Uterus (tissue), 2 donors: ENCODE measurements at regions not wholly inside any gene's neighbourhood (a gene's known extent, or its start where the extent isn't known, plus 50 kb on each side); places are given as distances from the start of the nearest gene placed in this dataset.

Experiments
- POLR2A ChIP-seq, 2 donors: fragments of 450-650 bp; IDR thresholded peaks; one replicate each; pipeline ENCODE4 v1.6.1; 2016; ENCODE audit warnings: antibody characterized with exemption in 2 of 2, mild to moderate bottlenecking in 1 of 2, moderate library complexity in 1 of 2
- TF ChIP-seq, protein P1 (sequence below), 4 experiments: fragments of 200-600 bp in 2 of 4; fragments of 450-650 bp in 2 of 4; sonication (generic) in 2 of 4; IDR thresholded peaks; one replicate each; pipeline ENCODE4 v1.5.1; 2016 to 2019; ENCODE audit warnings: antibody characterized with exemption in 4 of 4, mild to moderate bottlenecking in 2 of 4, moderate library complexity in 1 of 4

DNA sequence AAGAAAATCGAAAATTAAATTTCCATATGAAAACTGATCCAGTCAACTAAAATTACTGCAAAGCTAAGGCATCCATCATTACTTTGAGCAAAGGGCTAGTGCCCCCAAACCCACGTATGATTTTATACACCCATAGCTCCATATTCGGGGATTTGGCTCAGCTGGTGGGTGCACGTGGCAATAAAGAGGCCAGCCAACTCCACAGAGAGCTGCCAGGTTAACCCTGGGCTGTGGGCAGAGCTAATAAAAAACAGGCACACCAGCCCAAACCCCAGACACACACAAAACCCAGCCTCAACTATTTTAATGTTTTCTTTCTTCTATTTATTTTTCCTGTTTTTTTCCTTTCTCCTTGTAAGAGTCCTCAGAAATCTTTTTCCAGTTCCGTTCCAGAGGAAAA lies 151.3 kb upstream of the SOX11 start:
- TF ChIP-seq, protein P1, sequence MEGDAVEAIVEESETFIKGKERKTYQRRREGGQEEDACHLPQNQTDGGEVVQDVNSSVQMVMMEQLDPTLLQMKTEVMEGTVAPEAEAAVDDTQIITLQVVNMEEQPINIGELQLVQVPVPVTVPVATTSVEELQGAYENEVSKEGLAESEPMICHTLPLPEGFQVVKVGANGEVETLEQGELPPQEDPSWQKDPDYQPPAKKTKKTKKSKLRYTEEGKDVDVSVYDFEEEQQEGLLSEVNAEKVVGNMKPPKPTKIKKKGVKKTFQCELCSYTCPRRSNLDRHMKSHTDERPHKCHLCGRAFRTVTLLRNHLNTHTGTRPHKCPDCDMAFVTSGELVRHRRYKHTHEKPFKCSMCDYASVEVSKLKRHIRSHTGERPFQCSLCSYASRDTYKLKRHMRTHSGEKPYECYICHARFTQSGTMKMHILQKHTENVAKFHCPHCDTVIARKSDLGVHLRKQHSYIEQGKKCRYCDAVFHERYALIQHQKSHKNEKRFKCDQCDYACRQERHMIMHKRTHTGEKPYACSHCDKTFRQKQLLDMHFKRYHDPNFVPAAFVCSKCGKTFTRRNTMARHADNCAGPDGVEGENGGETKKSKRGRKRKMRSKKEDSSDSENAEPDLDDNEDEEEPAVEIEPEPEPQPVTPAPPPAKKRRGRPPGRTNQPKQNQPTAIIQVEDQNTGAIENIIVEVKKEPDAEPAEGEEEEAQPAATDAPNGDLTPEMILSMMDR (IDR thresholded peaks at IDR 0.05): no peak
- TF ChIP-seq POLR2A (IDR thresholded peaks at IDR 0.05): no peak
